ENCODE measurements at regions not wholly inside any gene's neighbourhood (a gene's known extent, or its start where the extent isn't known, plus 50 kb on each side); places are given as distances from the start of the nearest gene placed in this dataset.
A peak's percentile ranks its signal among the peaks of the same experiment; 100 is the strongest.

DNA sequence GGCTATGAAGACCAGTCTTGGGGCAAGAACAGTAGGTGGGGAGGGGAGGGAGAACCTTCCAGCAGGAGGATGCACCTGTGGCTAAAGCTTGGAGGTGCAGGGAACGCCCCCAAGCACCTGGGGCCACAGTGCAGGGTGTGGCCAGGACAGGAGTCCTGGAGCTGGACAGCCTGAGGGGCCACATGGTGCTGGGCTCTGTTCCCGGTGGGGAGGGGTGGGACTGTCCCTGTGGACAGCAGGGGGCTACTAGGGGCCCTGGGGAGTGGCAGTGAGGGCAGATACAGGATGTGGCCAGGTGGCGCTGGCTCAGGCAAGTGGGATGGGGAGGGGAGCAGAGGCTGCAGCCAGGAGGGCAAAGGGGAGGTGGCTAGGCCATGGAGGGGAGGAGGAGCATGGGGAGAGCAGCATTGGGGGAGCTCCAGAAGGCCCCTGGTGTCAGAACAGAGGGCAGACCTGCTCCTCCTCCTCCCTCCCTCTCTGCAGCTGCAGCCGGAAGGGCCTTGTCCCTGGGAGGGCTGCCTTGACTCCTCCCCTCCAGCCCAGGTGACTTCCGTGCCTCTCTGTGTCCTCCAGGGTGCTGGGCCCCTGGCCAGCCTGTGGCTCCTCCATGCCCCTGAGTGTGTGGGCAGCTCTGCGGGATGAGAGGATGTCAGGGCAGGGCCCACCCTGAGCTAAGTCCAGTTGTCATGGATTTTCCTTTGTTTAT, 68.4 kb upstream of the DLK1 start:
- no peak for DNase-seq (ENCODE audit: low read depth)
- TF ChIP-seq, protein P1, sequence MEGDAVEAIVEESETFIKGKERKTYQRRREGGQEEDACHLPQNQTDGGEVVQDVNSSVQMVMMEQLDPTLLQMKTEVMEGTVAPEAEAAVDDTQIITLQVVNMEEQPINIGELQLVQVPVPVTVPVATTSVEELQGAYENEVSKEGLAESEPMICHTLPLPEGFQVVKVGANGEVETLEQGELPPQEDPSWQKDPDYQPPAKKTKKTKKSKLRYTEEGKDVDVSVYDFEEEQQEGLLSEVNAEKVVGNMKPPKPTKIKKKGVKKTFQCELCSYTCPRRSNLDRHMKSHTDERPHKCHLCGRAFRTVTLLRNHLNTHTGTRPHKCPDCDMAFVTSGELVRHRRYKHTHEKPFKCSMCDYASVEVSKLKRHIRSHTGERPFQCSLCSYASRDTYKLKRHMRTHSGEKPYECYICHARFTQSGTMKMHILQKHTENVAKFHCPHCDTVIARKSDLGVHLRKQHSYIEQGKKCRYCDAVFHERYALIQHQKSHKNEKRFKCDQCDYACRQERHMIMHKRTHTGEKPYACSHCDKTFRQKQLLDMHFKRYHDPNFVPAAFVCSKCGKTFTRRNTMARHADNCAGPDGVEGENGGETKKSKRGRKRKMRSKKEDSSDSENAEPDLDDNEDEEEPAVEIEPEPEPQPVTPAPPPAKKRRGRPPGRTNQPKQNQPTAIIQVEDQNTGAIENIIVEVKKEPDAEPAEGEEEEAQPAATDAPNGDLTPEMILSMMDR (conservative IDR thresholded peaks at IDR 0.05; ENCODE audit: low read depth, low read length), result no peak
- H3K4me3 ChIP-seq (ENCODE audit: low read length), result no peak overlapping the region

- no peak overlapping the region for H3K4me3 ChIP-seq (ENCODE audit: low read length)
- DNase-seq (ENCODE audit: low read depth), result no peak
- TF ChIP-seq, protein P1 (conservative IDR thresholded peaks at IDR 0.05; ENCODE audit: low read depth, low read length), result no peak
Observed at GRCh38 chr14:100659345-100660001, 67.2 kb upstream of the DLK1 start.

DNA sequence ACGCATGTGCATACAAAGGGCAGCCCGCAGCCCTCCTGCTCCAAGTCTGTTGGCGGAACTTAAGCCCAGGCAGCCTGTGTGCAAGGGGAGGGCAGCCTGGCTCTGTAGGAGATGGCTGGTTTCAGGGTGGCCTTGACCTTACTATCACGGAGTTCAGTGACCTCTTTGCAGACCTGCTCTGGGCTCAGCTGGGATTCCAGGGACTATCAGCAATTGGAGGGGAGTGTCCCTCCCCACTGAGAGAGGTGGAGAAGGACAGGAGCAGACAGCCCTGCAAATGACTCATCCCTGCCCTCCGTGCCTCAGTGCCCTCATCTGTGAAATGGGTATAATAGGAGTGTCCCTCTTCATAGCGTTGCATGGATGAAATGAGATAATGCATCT, 66.2 kb upstream of the DLK1 start:
- TF ChIP-seq, protein P1 (conservative IDR thresholded peaks at IDR 0.05; ENCODE audit: low read depth, low read length), result no peak
- DNase-seq (ENCODE audit: low read depth), result no peak
- no peak overlapping the region for H3K4me3 ChIP-seq (ENCODE audit: low read length)

DNA sequence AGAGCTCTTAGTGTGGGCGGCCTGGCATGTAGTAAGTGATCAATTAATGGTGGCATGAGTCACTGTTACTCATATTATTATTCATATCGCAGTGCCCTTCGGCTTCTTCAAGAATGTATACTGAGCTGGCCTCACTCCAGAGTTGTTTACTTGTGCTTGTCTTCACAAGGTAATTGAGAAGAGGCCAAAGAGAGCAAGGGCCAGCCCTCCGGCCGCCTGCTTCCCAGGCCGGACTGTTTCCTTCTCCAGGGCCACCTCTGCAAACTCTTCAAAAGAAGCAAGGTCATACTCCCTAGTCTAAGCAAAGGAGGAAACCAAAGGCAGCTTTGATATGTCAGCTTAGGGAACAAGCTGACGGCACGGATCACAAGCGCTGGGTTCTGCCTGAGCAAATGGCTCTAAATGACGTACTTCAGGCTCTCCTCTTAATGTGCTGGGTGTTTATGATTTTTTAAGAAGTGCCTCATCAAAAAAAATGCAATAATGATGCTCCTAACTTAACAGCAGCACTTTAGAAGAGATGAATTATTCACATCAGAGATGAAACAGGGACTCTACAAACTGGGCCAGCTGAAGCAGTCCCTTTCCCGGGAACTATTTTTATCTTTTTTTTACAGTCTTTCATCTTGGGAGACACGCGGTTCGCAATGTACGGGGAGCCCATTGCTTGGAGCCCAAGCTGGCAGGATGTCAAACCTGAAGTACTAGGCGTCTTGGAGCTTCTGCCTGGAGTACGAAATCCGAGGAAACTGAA, 65.6 kb upstream of the DLK1 start:
- DNase-seq (ENCODE audit: low read depth), result no peak
- TF ChIP-seq, protein P1 (conservative IDR thresholded peaks at IDR 0.05; ENCODE audit: low read depth, low read length), result no peak
- no peak overlapping the region for H3K4me3 ChIP-seq (ENCODE audit: low read length)

GRCh38 chr14:100662879-100663760, 63.6 kb upstream of the DLK1 start:
- DNase-seq (ENCODE audit: low read depth), result no peak
- TF ChIP-seq, protein P1 (conservative IDR thresholded peaks at IDR 0.05; ENCODE audit: low read depth, low read length), result peak; percentile 91
- no peak overlapping the region for H3K4me3 ChIP-seq (ENCODE audit: low read length)

DNA sequence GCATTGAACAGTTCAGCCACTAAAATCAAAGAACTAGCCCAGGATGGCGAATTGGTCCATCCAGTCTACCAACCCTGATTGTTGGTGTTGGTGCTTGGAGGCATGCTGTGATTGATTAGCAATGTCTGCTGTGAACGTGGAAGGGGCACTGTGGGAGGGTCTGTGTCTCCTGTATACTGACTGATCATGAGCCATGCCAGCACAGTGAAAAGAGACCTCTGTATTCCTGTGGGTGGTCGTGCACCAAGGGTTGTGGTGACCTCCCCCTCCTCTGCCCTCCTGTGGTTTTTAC, 63.0 kb upstream of the DLK1 start:
- DNase-seq (ENCODE audit: low read depth), result no peak
- H3K4me3 ChIP-seq (ENCODE audit: low read length), result no peak overlapping the region
- TF ChIP-seq, protein P1 (conservative IDR thresholded peaks at IDR 0.05; ENCODE audit: low read depth, low read length), result no peak

Data from retinal pigment epithelial cell (primary cell).